AG04450 (cell line): ENCODE measurements at regions not wholly inside any gene's neighbourhood (a gene's known extent, or its start where the extent isn't known, plus 50 kb on each side); places are given as distances from the start of the nearest gene placed in this dataset.

ENCODE experiments used
- CTCF ChIA-PET: fragments of 300-600, 350-600 bp; formaldehyde crosslinking; extraction: SDS; loops from one replicate; lab custom pipeline; 2022; ENCODE audit warnings: antibody characterized with exemption, inconsistent platforms; lab: Charles Lee
- POLR2A ChIA-PET: fragments of 350-600 bp; formaldehyde crosslinking; extraction: SDS; loops from one replicate; lab custom pipeline; 2021; ENCODE audit warnings: antibody characterized with exemption, inconsistent platforms; lab: Yijun Ruan, JAX
- DNase-seq: peaks from one replicate; pipeline ENCODE4 v3.0.0-alpha.2; 2011; ENCODE audit warnings: low read depth, low spot score
- H3K27ac ChIP-seq: one replicate; pipeline ENCODE4 v1.5.1; 2012; ENCODE audit warnings: low read depth, low read length, control low read depth
- H3K27me3 ChIP-seq: one replicate; pipeline ENCODE4 v1.6.0; 2012; ENCODE audit warnings: low read length; ENCODE audit not compliant: control insufficient read depth, insufficient read depth
- H3K4me3 ChIP-seq: 2 replicates; pipeline ENCODE4 v1.5.1; 2011; ENCODE audit warnings: mild to moderate bottlenecking, low read depth, low read length, control low read depth
- H3K9me3 ChIP-seq: 2 replicates; pipeline ENCODE4 v1.5.1; 2012; ENCODE audit warnings: low read length; ENCODE audit not compliant: control insufficient read depth, insufficient read depth
- CTCF ChIP-seq: IDR thresholded peaks from 2 replicates; pipeline ENCODE4 v1.5.1; 2011; ENCODE audit warnings: low read depth, low read length, control low read depth, inconsistent platforms

- H3K9me3 ChIP-seq, result no peaks in the 10 kb centered on the region
- TF ChIP-seq CTCF, result no peak
- H3K4me3 ChIP-seq, result no peak overlapping the region
- POLR2A ChIA-PET, result interaction anchor here (1.0 to 1.2 kb wide), 3 partner anchors 8 to 48 kb away, joined by 3 to 7 read pairs (median 3); no protein-coding TSS in a partner anchor
- H3K27me3 ChIP-seq, result no peaks in the 10 kb centered on the region
- CTCF ChIA-PET, result interaction anchor here (0.6 to 1.0 kb wide), 3 partner anchors 14 to 316 kb away, joined by 3 to 4 read pairs (median 3); no protein-coding TSS in a partner anchor
- peak overlapping the region; percentile 90 for H3K27ac ChIP-seq
- peak; percentile 87 for DNase-seq
These were observed 430.9 kb downstream of the DMAC1 start for GRCh38 chr9:7368410-7369292.

DNA sequence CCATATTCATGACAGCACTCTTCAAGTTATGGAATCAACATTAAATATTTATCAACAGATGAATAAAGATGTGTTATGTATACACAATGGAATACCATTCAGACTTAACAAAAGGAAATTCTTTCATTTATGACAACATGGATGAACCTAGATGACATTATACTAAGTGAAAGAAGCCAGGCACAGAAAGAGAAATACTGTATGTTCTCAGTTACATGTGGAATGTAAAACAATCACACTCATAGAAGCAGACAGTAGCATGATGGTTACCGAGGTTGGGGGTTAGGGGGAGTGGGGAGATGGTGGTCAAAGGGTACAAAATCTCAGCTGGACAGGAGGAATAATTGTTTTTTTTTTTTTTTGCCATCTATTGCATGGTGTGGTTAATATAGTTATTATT, 431.9 kb downstream of the DMAC1 start:
- ChIA-PET CTCF (interaction anchor here (0.6 to 0.9 kb wide), 2 partner anchors 18 to 315 kb away, joined by 3 read pairs; no protein-coding TSS in a partner anchor), POLR2A (no interaction called here)

GRCh38 chr9:7366121-7366520, 433.5 kb downstream of the DMAC1 start:
- Histone ChIP-seq H3K4me3 (no peak overlapping the region), H3K9me3 (no peaks in the 10 kb centered on the region), H3K27ac (peak overlapping the region; percentile 55), H3K27me3 (no peaks in the 10 kb centered on the region)
- POLR2A ChIA-PET, result interaction anchor here (0.7 kb wide), 1 partner anchor 10 kb away, joined by 4 read pairs; no protein-coding TSS in a partner anchor
- DNase-seq, result peak; percentile 50
- CTCF ChIA-PET, result interaction anchor here (0.6 to 1.2 kb wide), 3 partner anchors 10 to 539 kb away, joined by 3 to 4 read pairs (median 3); no protein-coding TSS in a partner anchor
- TF ChIP-seq CTCF, result no peak

More for the DNA sequence above, 431.9 kb downstream of the DMAC1 start:
- TF ChIP-seq CTCF, result no peak
- DNase-seq, result no peak
- H3K9me3 ChIP-seq, result no peaks in the 10 kb centered on the region
- H3K27me3 ChIP-seq, result no peaks in the 10 kb centered on the region
- H3K27ac ChIP-seq, result no peak overlapping the region
- H3K4me3 ChIP-seq, result no peak overlapping the region

GRCh38 chr9:7363777-7364477, 435.7 kb downstream of the DMAC1 start:
- no peaks in the 10 kb centered on the region for H3K27me3 ChIP-seq
- H3K27ac ChIP-seq, result no peak overlapping the region
- no peak for DNase-seq
- H3K4me3 ChIP-seq, result no peak overlapping the region
- ChIA-PET CTCF (interaction anchor here (2.0 kb wide), 1 partner anchor 22 kb away, joined by 7 read pairs; no protein-coding TSS in a partner anchor), POLR2A (no interaction called here)
- no peak for TF ChIP-seq CTCF
- H3K9me3 ChIP-seq, result no peaks in the 10 kb centered on the region
